Ammon's horn (tissue), 1 donor: ENCODE measurements at regions not wholly inside any gene's neighbourhood (a gene's known extent, or its start where the extent isn't known, plus 50 kb on each side); places are given as distances from the start of the nearest gene placed in this dataset.
"Not testable (repeated sequence)": the region's sequence is repeated elsewhere in the genome, so short reads cannot be mapped to it uniquely, and the experiment has no call there.

Source experiments
- DNase-seq: peaks from one replicate; pipeline ENCODE4 v3.0.0-alpha.2; 2016; ENCODE audit warnings: low spot score

GRCh38 chr10:21463436-21463835 lies 62.0 kb downstream of the SKIDA1 start:
- DNase-seq = no peak

DNA sequence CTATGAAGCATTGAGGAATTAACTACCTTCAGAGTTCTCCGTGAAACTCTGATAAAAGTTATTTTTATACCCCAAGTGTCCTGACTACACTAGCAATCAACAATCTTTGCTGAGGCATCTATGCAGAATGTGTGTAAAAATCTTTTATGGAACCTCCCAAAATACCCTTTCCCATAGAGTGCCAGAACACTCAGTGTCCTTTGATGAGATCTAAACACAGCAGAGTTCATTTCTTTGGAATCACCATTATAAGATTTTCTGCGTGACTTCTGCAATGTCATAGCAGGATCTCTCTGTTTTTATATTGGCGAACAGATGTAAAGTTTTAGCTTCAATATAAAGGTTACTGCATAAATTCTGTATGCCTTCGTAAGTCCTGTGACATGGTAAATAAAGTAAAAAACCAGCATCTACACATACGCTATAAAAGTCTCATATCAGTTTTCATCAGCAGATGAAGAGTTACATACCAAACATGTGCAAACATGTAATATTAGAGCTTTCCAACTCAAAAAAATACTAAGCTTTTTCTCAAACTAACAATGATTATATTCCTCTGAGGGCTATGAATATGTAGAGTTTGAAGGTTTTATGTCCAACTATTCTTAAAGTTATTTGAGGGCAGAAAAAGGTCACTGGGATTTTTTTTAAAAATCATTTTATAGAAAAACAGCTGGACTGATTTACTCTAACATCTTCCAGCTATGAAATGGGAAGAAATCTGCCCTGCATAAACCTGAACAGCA lies 67.2 kb downstream of the SKIDA1 start:
- DNase-seq = no peak

- no peak for DNase-seq
Observed at GRCh38 chr10:21456160-21456559, 69.3 kb downstream of the SKIDA1 start.

GRCh38 chr10:21452203-21452602 lies 73.3 kb downstream of the SKIDA1 start:
- DNase-seq = no peak

- no peak for DNase-seq
Observed at GRCh38 chr10:21449288-21449966, 76.1 kb downstream of the SKIDA1 start.

GRCh38 chr10:21445163-21445562 lies 80.3 kb downstream of the SKIDA1 start:
- no peak for DNase-seq

GRCh38 chr10:21441625-21442024 lies 83.9 kb downstream of the SKIDA1 start:
- DNase-seq = no peak

DNA sequence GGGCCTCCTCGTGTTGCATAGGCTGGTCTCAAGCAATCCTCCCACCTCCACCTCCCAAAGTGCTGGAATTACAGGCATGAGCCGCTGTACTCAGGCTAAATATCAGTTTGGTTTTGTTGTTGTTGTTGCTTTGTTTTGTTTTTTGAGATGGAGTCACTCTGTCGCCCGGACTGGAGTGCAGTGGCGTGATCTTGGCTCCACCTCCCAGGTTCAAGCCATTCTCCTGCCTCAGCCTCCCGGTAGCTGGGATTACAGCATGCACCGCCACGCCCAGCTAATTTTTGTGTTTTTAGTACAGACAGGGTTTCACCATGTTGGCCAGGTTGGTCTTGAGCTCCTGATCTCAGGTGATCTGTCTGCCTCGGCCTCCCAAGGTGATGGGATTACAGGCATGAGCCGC lies 86.6 kb downstream of the SKIDA1 start:
- DNase-seq = not testable (repeated sequence)

- DNase-seq = no peak
Observed at GRCh38 chr10:21437770-21438382, 87.6 kb downstream of the SKIDA1 start.

DNA sequence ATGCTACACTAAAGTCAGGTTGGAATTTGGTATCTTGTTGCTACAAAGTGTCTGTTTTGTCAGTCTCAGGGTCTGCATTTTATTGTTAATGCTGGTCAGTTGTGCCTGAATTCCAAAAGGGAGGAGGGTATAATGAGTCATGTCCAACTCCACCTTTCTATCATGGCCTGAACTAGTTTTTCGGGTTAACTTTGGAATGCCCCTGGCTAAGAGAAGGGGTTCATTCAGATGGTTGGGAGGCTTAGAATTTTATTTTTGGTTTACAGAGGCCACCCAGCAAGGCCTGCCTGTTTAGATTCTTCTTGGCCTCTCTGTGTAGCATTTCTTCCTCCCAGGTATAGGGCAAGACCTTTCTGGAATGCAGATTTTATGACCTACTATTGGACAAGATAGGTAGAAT lies 93.2 kb downstream of the SKIDA1 start:
- no peak for DNase-seq

GRCh38 chr10:21431799-21432198 lies 93.7 kb downstream of the SKIDA1 start:
- no peak for DNase-seq

DNA sequence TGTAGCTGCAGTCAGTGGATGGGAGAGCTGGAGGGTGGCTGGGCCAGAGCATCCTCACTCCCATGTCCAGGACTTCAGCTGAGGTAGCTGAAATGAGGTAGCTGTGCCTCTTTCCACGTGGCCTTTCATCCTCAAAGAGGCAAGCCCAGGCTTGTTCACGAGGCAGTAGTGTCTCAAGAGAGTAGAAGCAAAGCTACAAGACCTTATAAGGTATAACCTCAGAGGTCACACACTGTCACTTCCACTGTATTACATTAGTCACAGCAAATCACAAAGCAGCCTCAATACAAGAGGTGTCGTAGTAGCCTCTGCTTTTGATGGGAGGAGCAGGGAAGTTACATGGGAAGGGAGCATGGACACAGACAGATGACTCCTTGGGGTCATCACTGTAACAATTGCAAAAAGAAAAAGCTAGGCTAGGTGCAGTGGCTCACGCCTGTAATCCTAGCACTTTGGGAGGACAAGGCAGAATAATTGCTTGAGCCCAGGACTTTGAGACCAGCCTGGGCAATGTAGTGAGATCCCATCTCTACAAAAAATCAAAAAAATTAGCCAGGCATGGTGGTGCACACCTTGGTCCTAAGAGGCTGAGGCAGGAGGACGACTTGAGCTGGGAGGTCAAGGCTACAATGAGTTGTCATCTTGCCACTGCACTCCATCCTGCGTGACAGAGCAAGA lies 97.5 kb downstream of the SKIDA1 start:
- DNase-seq = no peak

DNA sequence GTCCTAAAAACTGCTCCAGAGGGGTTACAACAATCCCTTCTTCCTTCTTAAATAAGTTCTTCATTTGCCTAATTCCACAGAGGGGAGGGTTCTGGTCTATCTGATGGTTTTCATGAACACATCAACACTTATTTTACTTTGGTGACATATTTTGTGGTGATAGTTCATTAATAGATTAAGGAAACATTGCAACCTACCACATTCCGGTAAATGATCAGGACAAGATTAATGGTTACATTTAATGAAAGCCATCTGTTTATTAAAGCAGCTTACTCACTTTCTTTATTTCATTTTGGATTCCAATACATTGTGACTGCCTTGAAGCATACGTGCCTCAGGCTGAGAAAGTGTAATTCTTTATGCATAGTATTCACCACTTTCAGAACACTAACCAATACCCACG lies 101.0 kb downstream of the SKIDA1 start:
- DNase-seq = no peak

GRCh38 chr10:21423850-21424249 lies 101.6 kb downstream of the SKIDA1 start:
- no peak for DNase-seq

GRCh38 chr10:21423338-21423737 lies 102.1 kb downstream of the SKIDA1 start:
- DNase-seq = no peak

DNA sequence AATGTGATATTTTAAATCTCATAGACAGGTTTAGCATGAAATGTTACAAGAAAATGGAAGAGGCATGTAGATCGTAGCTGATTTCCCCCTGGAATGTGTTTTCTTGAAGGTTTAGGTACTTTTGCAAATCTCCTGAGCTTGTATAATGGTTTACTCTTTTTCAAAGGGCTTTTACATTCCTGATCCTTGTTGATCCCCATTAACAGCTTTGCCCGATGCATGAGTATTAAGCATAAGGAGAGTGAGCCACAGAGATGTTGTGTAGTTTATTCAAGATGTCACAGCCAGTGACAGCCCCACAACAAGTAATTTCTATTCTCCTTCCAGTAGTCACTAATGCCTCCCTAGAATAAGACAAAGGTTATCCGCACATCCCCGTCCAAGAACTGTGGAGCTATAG lies 103.7 kb downstream of the SKIDA1 start:
- DNase-seq = no peak

GRCh38 chr10:21421016-21421415 lies 104.5 kb downstream of the SKIDA1 start:
- no peak for DNase-seq

DNA sequence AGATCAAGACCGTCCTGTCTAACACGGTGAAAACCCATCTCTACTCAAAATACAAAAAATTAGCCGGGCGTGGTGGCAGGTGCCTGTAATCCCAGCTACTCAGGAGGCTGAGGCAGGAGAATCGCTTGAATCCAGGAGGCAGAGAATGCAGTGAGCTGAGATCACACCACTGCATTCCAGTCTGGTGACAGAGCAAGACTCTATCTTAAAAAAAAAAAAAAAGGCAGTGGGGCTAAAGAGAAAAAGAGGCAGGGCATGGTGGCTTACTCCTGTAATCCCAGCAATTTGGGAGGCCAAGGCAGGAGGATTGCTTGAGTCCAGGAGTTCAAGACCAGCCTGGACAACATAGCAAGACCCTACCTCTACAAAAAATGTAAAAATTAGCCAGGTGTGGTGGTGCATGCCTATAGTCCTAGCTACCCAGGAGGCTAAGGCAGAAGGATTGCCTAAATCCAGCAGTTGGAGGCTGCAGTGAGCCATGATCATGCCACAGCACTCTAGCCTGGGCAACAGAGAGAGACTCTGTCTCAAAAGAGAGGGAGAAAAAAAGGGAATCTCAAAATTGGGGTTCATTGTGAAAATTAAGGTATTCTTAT lies 106.4 kb downstream of the SKIDA1 start:
- DNase-seq = not testable (repeated sequence)

DNA sequence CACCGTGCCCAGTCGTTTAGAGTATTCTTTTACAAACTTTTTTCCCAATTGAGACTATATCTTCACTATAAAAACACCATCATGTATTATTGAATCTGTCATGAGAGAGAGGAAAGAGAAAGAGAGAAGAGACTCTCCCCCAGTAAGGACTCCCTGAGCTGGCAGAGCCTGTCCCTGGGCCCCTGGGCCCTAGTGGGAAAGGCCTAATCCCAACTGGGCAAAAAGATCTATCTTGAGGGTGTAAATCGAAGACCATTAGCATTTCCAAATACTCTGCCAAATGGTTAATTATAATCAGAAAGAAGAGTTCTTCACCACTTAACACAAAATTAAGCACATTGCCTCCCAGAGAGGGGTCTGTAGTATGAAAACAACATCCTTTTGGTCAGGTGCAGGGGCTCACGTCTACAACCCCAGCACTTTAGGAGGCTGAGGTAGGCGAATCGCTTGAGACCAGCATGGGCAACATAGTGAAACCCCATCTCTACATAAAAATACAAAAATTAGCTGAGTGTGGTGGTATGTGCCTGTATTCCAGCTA lies 108.2 kb downstream of the SKIDA1 start:
- no peak for DNase-seq

- no peak for DNase-seq
Observed at GRCh38 chr10:21413680-21414079, 111.8 kb downstream of the SKIDA1 start.

GRCh38 chr10:21413268-21413667 lies 112.2 kb downstream of the SKIDA1 start:
- DNase-seq = no peak

DNA sequence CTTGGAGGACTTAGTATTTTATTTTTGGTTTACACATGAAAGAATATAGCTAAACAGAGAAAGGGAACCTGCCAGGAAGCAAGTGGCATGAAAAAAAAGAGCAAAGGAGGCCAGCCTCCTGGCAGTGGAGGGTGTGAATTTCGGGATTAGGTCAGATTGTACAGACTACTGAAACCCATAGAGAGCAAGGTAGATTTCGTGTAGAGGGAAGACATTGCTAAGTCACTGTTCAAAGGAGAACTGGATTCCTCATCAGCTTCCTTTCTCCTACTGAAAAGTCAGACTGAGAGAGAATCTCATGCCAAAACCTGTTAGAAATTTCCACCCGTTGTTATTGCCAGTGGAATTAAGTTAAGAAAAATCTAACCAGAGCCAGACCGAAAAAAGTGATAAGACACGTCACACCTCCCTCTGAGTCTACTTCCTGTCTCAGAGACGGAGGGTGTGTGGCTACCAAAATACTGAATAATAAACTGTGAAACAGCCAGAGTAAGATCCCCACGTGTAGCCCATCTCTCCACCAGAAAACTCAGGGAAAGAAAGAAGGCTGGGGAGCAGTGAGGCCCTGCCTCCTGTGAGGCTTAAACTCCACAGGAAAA lies 118.8 kb downstream of the SKIDA1 start:
- no peak for DNase-seq
